ENCODE measurements at regions not wholly inside any gene's neighbourhood (a gene's known extent, or its start where the extent isn't known, plus 50 kb on each side); places are given as distances from the start of the nearest gene placed in this dataset.

DNA sequence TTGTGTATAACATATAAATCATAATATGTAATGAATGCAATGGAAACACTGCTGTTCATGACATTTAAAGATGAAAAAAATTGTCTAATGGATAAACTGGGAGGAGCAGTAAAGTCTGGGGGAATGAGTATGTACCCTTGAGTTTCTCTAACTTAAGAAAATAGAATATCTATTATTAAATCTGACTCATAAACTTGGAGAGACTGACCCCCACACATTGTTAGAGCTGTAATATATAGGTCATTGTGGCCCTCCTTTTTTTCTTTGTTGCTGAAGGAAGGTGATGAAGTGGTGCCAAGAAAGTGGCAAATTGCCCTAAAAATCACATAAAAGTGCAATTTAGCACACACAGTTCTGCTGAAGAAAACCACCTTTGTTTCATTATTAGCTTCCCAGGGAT lies 389.8 kb upstream of the RARB start:
- TF ChIP-seq, protein P1, sequence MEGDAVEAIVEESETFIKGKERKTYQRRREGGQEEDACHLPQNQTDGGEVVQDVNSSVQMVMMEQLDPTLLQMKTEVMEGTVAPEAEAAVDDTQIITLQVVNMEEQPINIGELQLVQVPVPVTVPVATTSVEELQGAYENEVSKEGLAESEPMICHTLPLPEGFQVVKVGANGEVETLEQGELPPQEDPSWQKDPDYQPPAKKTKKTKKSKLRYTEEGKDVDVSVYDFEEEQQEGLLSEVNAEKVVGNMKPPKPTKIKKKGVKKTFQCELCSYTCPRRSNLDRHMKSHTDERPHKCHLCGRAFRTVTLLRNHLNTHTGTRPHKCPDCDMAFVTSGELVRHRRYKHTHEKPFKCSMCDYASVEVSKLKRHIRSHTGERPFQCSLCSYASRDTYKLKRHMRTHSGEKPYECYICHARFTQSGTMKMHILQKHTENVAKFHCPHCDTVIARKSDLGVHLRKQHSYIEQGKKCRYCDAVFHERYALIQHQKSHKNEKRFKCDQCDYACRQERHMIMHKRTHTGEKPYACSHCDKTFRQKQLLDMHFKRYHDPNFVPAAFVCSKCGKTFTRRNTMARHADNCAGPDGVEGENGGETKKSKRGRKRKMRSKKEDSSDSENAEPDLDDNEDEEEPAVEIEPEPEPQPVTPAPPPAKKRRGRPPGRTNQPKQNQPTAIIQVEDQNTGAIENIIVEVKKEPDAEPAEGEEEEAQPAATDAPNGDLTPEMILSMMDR (IDR thresholded peaks at IDR 0.05) = no peak
- TF ChIP-seq POLR2AphosphoS5 (IDR thresholded peaks at IDR 0.05; ENCODE audit: insufficient read depth in 1 of 2, low read depth in 1 of 2) (no peak), POLR2A (IDR thresholded peaks at IDR 0.05) (no peak)
